Endothelial cell of umbilical vein (primary cell): ENCODE measurements at regions not wholly inside any gene's neighbourhood (a gene's known extent, or its start where the extent isn't known, plus 50 kb on each side); places are given as distances from the start of the nearest gene placed in this dataset.
"Not testable (repeated sequence)": the region's sequence is repeated elsewhere in the genome, so short reads cannot be mapped to it uniquely, and the experiment has no call there.

Experiments
- BruUV-seq: library from RNA; stranded (reverse); fragments of 400-500 nt; replicated peaks from 2 replicates; lab custom pipeline; 2021; lab: Mats Ljungman, UMichigan
- CTCF ChIA-PET: fragments of 300-600, 350-600 bp; sonication (Branson Sonifier 250); formaldehyde crosslinking; loops from one replicate; lab custom pipeline; 2021; ENCODE audit warnings: antibody characterized with exemption, inconsistent platforms; lab: Charles Lee
- POLR2A ChIA-PET: fragments of 300-600, 350-600 bp; sonication (Branson Sonifier 250); formaldehyde crosslinking; loops from one replicate; lab custom pipeline; 2021; ENCODE audit warnings: antibody characterized with exemption, inconsistent platforms; lab: Charles Lee
- DNase-seq: peaks from one replicate; pipeline ENCODE4 v3.0.0-alpha.2; 2011; ENCODE audit warnings: low read depth, low spot score
- FAIRE-seq: peaks from 2 replicates; lab custom pipeline; 2011; peaks lifted over from hg19 to GRCh38; lab: Jason Lieb, UNC
- H2AFZ ChIP-seq: 2 replicates; pipeline ENCODE4 v1.6.0; 2012; ENCODE audit warnings: low read depth, low read length, control low read depth, inconsistent platforms
- H3K27ac ChIP-seq: 2 replicates; pipeline ENCODE4 v1.5.1; 2011; ENCODE audit warnings: low read depth, mild to moderate bottlenecking, control low read depth, low read length, moderate library complexity; ENCODE audit not compliant: insufficient read depth
- H3K27me3 ChIP-seq, 2 experiments: 2 replicates each; pipeline versions ENCODE4 v1.6.0 to v1.6.1; 2011; ENCODE audit warnings: low read length in 2 of 2, mixed read lengths in 1 of 2; ENCODE audit not compliant: control insufficient read depth in 2 of 2, insufficient read depth in 2 of 2
- H3K36me3 ChIP-seq, 2 experiments: 2 replicates in 1 of 2; 3 replicates in 1 of 2; pipeline ENCODE4 v1.5.1; 2011; ENCODE audit warnings: low read length in 2 of 2, mild to moderate bottlenecking in 1 of 2, moderate library complexity in 1 of 2; ENCODE audit not compliant: control insufficient read depth in 2 of 2, insufficient read depth in 2 of 2; ENCODE audit errors: extremely low read depth in 1 of 2
- H3K4me1 ChIP-seq: 3 replicates; pipeline ENCODE4 v1.5.1; 2011; ENCODE audit warnings: mild to moderate bottlenecking, low read length; ENCODE audit not compliant: control insufficient read depth, insufficient read depth; ENCODE audit errors: extremely low read depth
- H3K4me2 ChIP-seq: 2 replicates; pipeline ENCODE4 v1.6.1; 2011; ENCODE audit warnings: low read length, control low read depth, mixed read lengths; ENCODE audit not compliant: insufficient read depth
- H3K4me3 ChIP-seq, 3 experiments: fragments of 200-600 bp in 1 of 3; sonication (generic), shearing (Covaris generic) in 1 of 3; replicated peaks in 1 of 3; 2 replicates each; pipeline ENCODE4 v1.5.1; 2011 to 2016; ENCODE audit warnings: control low read depth in 3 of 3, low read length in 3 of 3, mild to moderate bottlenecking in 2 of 3, inconsistent platforms in 1 of 3, low read depth in 1 of 3, moderate library complexity in 1 of 3; ENCODE audit not compliant: insufficient read depth in 1 of 3
- H3K79me2 ChIP-seq: 2 replicates; pipeline ENCODE4 v1.6.0; 2012; ENCODE audit warnings: low read length, inconsistent platforms; ENCODE audit not compliant: control insufficient read depth, insufficient read depth
- H3K9ac ChIP-seq: replicated peaks from 2 replicates; pipeline ENCODE3; 2011; ENCODE audit warnings: low read length, control low read depth; ENCODE audit not compliant: insufficient read depth; ENCODE audit errors: extremely low read depth
- H3K9me1 ChIP-seq: replicated peaks from 3 replicates; pipeline ENCODE4 v1.6.0; 2011; ENCODE audit warnings: mild to moderate bottlenecking, low read length; ENCODE audit not compliant: control insufficient read depth, insufficient read depth; ENCODE audit errors: extremely low read depth
- H3K9me3 ChIP-seq: replicated peaks from 2 replicates; pipeline ENCODE4 v1.5.1; 2012; ENCODE audit warnings: low read length, inconsistent platforms; ENCODE audit not compliant: control insufficient read depth, insufficient read depth
- H4K20me1 ChIP-seq: replicated peaks from 2 replicates; pipeline ENCODE3; 2011; ENCODE audit warnings: mild to moderate bottlenecking, low read length; ENCODE audit not compliant: control insufficient read depth, insufficient read depth; ENCODE audit errors: extremely low read depth
- GATA2 ChIP-seq: IDR thresholded peaks from 2 replicates; pipeline ENCODE4 v1.7.0; 2011; ENCODE audit warnings: low read depth, mild to moderate bottlenecking, moderate library complexity, mixed read lengths, low read length; ENCODE audit not compliant: insufficient read length, insufficient read depth
- JUN ChIP-seq: IDR thresholded peaks from 2 replicates; pipeline ENCODE4 v1.6.1; 2011; ENCODE audit warnings: borderline replicate concordance, low read depth; ENCODE audit not compliant: insufficient read length, insufficient read depth
- MYC ChIP-seq: IDR thresholded peaks from one replicate; pipeline ENCODE4 v1.6.1; 2011; ENCODE audit warnings: mild to moderate bottlenecking, low read depth, low read length
- dilution Hi-C: fragments of 300-500 bp; cut with MboI; formaldehyde crosslinking; loops from one replicate; pipeline ENCODE4 v1.15.0; 2019; ENCODE audit warnings: low sequenced_read_pairs; ENCODE audit not compliant: extremely low pct_ligation_motif_present
- intact Hi-C: fragments of 100-400 bp; cut with micrococcal nuclease; formaldehyde crosslinking; loops from one replicate; pipeline ENCODE4 v1.10.0; 2022

- Histone ChIP-seq H3K27ac (no peak overlapping the region), H3K79me2 (no peaks in the 10 kb centered on the region), H3K9me3 (no peaks in the 10 kb centered on the region), H3K27me3 (peaks cover 14 to 33% of the 10 kb centered on the region in 2 experiments), H3K4me1 (no peaks in the 10 kb centered on the region), H3K9ac (no peak overlapping the region), H4K20me1 (no peaks in the 10 kb centered on the region), H2AFZ (no peak overlapping the region), H3K4me3 (no peak overlapping the region), H3K36me3 (no peaks in the 10 kb centered on the region), H3K9me1 (no peaks in the 10 kb centered on the region), H3K4me2 (no peak overlapping the region)
- POLR2A ChIA-PET: no interaction called here
- CTCF ChIA-PET: interaction anchor here (1.7 kb wide), 1 partner anchor 16 kb away, joined by 5 read pairs; no protein-coding TSS in a partner anchor
- TF ChIP-seq MYC: no peak
- intact Hi-C loops: no loop called here
- DNase-seq (no peak), FAIRE-seq (no peak)
- no TSS peak for BruUV-seq
- dilution Hi-C loops: no loop called here
Measured at GRCh38 chr18:2240311-2240705, 331.0 kb downstream of the METTL4 start.

- dilution Hi-C loops (no loop called here), intact Hi-C loops (no loop called here)
- no peak overlapping the region for H3K4me2 ChIP-seq
- no peaks in the 10 kb centered on the region for H3K36me3 ChIP-seq
- H3K4me3 ChIP-seq: no peak overlapping the region
- H3K9me3 ChIP-seq: no peaks in the 10 kb centered on the region
- ChIA-PET CTCF (no interaction called here), POLR2A (no interaction called here)
- H3K9ac ChIP-seq: no peak overlapping the region
- no TSS peak for BruUV-seq
- no peaks in the 10 kb centered on the region for H3K79me2 ChIP-seq
- H2AFZ ChIP-seq: no peak overlapping the region
- no peak overlapping the region for H3K27ac ChIP-seq
- H3K4me1 ChIP-seq: no peaks in the 10 kb centered on the region
- TF ChIP-seq GATA2 (peak; percentile 46), JUN (no peak)
- FAIRE-seq (no peak), DNase-seq (no peak)
- H3K9me1 ChIP-seq: no peaks in the 10 kb centered on the region
- H3K27me3 ChIP-seq: no peaks in the 10 kb centered on the region
- H4K20me1 ChIP-seq: no peaks in the 10 kb centered on the region
Measured at GRCh38 chr18:2244641-2245040, 326.7 kb downstream of the METTL4 start.

GRCh38 chr18:2247101-2247500, 324.2 kb downstream of the METTL4 start:
- not testable (repeated sequence) for H3K4me1 ChIP-seq

More at GRCh38 chr18:2247101-2247500, 324.2 kb downstream of the METTL4 start:
- H3K4me3 ChIP-seq, BruUV-seq, DNase-seq, dilution Hi-C loops, H3K27me3 ChIP-seq, intact Hi-C loops, H3K27ac ChIP-seq, POLR2A ChIA-PET, H3K9ac ChIP-seq, H3K9me3 ChIP-seq, H2AFZ ChIP-seq, H3K36me3 ChIP-seq, H3K79me2 ChIP-seq, H3K9me1 ChIP-seq, CTCF ChIA-PET, H4K20me1 ChIP-seq, FAIRE-seq, H3K4me2 ChIP-seq: not testable (repeated sequence)
